VCaP (cell line): ENCODE measurements at regions not wholly inside any gene's neighbourhood (a gene's known extent, or its start where the extent isn't known, plus 50 kb on each side); places are given as distances from the start of the nearest gene placed in this dataset.

Source experiments
- H3K27ac ChIP-seq: fragments of 450-650 bp; 2 replicates; pipeline ENCODE4 v1.5.1; 2017
- TF ChIP-seq, protein P1 (sequence below): fragments of 450-650 bp; conservative IDR thresholded peaks from 2 replicates; pipeline ENCODE4 v1.5.1; 2017; ENCODE audit warnings: mild to moderate bottlenecking, moderate library complexity

DNA sequence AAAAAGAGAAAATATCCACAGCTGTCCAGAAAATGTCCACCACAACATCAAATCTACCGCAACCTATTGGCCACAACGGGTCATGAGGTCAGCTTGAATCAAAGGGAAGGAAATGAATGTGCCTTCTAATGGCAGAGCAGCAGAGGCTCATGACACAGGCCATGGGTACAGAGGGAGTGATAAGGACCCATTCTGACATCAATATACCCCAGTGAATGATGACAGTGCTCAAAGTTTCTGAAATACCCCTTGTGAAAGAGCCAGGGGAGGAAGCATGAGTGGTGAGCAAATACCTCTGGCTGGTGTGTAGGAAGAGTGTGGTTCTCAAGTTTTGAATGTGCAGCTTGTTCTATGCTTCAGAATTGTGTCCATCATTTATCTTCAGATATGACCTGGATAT, 348.2 kb downstream of the IRX1 start:
- TF ChIP-seq, protein P1, sequence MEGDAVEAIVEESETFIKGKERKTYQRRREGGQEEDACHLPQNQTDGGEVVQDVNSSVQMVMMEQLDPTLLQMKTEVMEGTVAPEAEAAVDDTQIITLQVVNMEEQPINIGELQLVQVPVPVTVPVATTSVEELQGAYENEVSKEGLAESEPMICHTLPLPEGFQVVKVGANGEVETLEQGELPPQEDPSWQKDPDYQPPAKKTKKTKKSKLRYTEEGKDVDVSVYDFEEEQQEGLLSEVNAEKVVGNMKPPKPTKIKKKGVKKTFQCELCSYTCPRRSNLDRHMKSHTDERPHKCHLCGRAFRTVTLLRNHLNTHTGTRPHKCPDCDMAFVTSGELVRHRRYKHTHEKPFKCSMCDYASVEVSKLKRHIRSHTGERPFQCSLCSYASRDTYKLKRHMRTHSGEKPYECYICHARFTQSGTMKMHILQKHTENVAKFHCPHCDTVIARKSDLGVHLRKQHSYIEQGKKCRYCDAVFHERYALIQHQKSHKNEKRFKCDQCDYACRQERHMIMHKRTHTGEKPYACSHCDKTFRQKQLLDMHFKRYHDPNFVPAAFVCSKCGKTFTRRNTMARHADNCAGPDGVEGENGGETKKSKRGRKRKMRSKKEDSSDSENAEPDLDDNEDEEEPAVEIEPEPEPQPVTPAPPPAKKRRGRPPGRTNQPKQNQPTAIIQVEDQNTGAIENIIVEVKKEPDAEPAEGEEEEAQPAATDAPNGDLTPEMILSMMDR = no peak
- no peak overlapping the region for H3K27ac ChIP-seq

- TF ChIP-seq, protein P1 = no peak
- no peak overlapping the region for H3K27ac ChIP-seq
These were observed 349.3 kb downstream of the IRX1 start for GRCh38 chr5:3944930-3945329.

DNA sequence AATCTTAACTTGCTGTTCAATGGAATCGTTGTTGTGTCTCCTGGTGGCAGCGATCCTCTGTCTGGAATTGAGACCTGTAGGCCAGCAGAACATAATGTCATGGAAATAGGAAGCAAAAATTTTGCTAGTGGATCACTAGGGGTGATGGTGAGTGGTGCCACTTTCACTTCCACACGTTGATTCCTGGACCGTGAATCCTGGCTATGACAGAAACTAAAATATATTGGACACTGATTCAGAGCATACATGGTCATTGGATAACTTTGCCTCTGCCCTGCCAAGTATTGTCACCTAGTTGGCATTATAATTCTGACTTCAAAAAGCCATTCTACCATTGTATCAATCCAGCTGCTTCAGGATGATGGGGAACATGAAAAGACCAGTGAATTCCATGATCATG, 353.2 kb downstream of the IRX1 start:
- H3K27ac ChIP-seq = no peak overlapping the region
- TF ChIP-seq, protein P1 = no peak

GRCh38 chr5:3954199-3954598, 358.6 kb downstream of the IRX1 start:
- TF ChIP-seq, protein P1 = no peak
- H3K27ac ChIP-seq = no peak overlapping the region

DNA sequence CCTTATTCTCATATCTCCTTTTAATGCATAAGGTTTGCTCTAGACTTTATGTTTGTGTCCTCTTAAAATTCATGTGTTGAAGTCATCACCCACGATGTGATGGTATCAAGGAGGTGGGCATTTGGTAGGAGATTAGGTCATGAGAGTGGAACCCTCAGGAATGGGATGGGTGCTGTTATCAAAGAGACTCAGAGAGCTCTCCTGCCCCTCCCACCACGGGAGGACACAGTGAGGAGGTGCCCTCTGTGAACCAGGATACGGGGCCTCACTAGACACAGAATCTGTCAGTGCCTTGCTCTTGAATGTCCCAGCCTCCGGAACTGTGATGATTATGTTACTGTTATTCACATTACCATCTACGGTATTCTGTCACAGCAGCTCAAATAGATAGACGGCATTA, 359.0 kb downstream of the IRX1 start:
- no peak overlapping the region for H3K27ac ChIP-seq
- TF ChIP-seq, protein P1 = no peak

- no peak overlapping the region for H3K27ac ChIP-seq
- TF ChIP-seq, protein P1 = no peak
These were observed 362.0 kb downstream of the IRX1 start for GRCh38 chr5:3957658-3958057.

- no peak overlapping the region for H3K27ac ChIP-seq
- TF ChIP-seq, protein P1 = no peak
These were observed 362.8 kb downstream of the IRX1 start for GRCh38 chr5:3958389-3958788.

GRCh38 chr5:3962113-3962512, 366.5 kb downstream of the IRX1 start:
- no peak overlapping the region for H3K27ac ChIP-seq
- TF ChIP-seq, protein P1 = no peak
